Astrocyte (in vitro differentiated cells and primary cell): ENCODE measurements at regions not wholly inside any gene's neighbourhood (a gene's known extent, or its start where the extent isn't known, plus 50 kb on each side); places are given as distances from the start of the nearest gene placed in this dataset.

Source experiments
- EZH2 ChIP-seq: IDR thresholded peaks from 2 replicates; pipeline ENCODE4 v1.6.1; 2012; ENCODE audit warnings: mild to moderate bottlenecking, low read length, inconsistent platforms; ENCODE audit not compliant: insufficient read depth
- TF ChIP-seq, protein P1 (sequence below): IDR thresholded peaks from 2 replicates; pipeline ENCODE4 v1.5.1; 2011; ENCODE audit warnings: low read depth, mild to moderate bottlenecking, inconsistent platforms, low read length, moderate library complexity; ENCODE audit not compliant: insufficient read depth

DNA sequence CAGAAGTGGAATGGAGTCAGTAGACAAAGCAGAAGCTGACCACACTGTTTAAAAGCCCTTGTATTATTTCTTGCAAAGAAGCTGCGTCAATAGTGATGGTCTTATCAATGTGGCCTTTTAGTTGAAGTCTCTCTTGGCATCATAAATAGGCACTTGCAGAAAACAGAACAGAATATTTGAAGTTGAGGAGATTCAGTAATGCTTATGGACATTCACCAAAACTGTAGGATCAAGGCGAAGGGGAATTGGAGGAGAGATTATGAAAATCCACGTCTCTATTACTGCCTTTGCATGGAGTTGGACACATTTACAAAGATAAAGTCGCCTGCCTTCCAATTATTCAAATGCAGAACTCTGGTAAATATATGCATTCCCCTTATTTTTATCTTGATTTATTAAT is 1482.8 kb downstream of the EFNB2 start:
- TF ChIP-seq, protein P1, sequence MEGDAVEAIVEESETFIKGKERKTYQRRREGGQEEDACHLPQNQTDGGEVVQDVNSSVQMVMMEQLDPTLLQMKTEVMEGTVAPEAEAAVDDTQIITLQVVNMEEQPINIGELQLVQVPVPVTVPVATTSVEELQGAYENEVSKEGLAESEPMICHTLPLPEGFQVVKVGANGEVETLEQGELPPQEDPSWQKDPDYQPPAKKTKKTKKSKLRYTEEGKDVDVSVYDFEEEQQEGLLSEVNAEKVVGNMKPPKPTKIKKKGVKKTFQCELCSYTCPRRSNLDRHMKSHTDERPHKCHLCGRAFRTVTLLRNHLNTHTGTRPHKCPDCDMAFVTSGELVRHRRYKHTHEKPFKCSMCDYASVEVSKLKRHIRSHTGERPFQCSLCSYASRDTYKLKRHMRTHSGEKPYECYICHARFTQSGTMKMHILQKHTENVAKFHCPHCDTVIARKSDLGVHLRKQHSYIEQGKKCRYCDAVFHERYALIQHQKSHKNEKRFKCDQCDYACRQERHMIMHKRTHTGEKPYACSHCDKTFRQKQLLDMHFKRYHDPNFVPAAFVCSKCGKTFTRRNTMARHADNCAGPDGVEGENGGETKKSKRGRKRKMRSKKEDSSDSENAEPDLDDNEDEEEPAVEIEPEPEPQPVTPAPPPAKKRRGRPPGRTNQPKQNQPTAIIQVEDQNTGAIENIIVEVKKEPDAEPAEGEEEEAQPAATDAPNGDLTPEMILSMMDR, result no peak
- TF ChIP-seq EZH2, result no peak
